GM21576 (cell line): ENCODE measurements at regions not wholly inside any gene's neighbourhood (a gene's known extent, or its start where the extent isn't known, plus 50 kb on each side); places are given as distances from the start of the nearest gene placed in this dataset.
A peak's percentile ranks its signal among the peaks of the same experiment; 100 is the strongest.

Experiments
- ATAC-seq: cut with Tn5 transposase; IDR thresholded peaks from one replicate; pipeline ENCODE4 v1.9.1; 2021; ENCODE audit warnings: mild to moderate bottlenecking, moderate library complexity; ENCODE audit not compliant: unreplicated experiment

DNA sequence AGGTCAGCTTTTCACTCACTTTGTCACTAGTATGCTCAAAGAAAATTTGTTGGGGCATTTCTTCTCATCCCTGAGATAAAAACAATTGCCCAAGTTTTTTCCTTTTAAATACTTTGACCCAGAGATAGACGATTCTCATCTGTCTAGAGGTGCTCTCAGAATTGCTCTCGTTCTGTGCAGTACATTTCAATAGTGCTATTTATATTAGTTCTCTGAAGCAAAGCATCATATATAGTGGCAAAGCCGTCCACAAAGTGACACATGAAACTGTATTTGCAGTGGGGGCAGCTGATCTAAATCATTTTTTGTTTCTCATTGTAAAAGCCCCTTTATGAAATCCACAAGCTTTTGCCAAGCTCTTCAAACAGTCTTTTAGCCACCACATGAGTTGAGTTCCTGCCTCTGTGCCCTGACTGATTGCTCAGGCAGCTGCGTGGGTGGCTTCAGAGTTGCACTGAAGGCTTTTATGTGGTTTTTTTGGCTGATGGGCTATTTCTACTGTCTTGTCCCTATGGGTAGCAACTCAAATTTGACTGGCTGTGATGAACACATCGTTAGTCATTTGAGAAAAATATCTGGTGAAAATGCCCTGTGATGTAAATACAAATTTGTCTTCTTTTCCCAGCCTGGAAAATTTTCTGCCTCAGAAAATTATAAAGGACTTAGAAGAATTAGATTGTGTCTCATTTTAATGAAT, 119.1 kb upstream of the OTUD4 start:
- ATAC-seq, result peak; percentile 92

DNA sequence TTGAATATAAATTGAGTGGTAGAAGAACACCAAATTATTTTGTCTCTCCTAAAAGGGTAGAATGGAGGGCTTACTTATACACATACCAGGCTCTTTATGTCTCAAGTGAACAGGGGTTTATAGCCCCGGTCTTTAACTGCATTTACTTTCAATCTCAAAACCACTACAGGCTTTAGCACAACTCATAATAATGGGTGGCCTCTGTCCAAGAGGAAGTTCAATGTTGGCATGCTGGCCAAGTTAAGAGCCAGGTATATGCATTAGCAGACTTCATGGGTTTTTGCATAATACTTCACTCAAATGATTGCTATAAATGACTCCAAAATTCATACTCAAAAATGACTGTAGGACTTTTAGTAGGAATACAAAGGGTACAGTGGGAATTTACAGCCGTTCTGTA, 118.5 kb upstream of the OTUD4 start:
- ATAC-seq, result no peak

DNA sequence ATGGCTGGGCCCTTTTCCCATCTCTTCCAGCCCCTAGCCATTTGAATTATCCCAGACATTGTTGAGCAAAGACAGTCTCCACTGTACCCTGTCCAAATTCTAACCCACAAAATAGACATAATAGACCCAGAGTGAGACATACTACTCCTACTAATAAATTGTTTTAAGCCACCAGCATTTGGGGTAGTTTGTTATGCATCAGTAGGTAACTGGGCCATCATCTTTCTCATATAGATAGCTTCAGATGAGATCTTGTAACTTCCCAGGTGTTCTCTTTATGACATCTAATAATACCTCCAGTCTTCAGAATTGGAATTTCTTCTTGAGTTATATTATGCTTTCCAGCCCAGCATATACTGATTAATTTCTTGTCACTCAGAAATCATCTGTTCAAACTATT, 117.2 kb upstream of the OTUD4 start:
- ATAC-seq, result no peak

DNA sequence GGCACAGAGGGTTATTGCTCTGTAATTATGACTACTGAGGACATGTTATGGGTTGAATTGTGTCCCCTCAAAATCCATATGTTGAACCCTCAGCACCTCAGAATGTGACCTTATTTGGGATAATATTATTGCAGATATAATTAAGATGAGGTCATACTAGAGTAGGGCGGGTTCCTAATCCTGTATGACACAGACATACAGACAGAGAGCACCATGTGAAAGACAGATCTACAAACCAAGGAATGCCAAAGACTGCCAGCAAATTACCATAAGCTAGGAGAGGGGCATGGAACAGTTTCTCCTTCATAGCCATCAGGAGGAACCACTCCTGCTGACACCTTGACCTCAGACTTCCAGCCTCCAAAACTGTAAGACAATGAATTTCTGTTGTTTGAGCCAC, 115.2 kb upstream of the OTUD4 start:
- no peak for ATAC-seq

DNA sequence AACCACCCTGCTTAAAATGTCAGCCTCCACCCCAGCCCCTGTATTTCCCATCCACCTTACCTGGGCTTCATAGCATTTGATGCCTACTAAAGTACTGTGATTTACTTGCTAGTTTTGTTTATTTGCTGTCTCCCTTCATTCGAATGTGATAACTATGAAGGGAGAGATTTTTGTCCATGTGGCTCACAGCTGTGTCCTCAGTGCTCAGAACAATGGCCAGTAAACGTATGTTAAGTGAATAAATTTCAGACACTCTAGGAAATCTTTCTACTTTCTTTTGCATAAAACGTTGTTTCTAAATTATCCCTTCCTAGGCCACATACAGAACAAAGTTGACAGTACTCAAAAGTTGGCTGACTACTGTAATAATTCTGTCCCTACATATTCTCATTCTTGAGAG, 114.7 kb upstream of the OTUD4 start:
- no peak for ATAC-seq

DNA sequence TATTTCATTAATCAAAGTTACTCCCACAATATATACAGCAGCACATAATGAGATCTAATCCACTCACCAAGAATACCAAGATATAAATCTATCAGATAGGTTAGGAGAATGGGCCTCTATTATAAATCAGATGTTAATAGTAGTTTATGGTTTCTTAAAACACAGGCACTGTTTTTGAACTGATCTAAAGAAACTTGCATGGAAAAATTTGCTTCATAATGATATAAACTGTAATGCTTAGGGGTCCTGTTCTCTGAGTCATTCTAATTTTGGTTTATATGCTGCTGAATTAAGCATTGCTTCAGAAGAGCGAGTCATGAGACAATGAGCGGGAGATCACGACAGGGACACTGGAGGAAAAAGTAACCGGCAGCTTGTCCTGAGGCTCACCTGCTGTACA, 113.3 kb upstream of the OTUD4 start:
- no peak for ATAC-seq

DNA sequence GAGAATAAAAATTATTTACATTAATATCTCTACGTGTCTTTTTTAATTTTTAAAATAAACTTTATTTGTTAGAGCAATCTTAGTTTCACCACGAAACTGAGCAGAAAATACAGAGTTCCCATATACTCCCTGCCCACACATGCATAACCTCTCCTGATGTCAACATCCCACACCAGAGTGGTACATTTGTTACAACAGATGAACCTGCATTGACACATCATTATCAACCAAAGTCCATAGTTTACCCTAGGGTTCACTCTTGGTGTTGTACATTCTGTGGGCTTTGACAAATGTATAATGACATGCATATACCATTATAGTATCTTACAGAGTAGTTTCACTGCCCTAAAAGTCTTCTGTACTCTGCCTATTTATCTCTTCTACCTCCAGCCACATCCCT, 110.6 kb upstream of the OTUD4 start:
- no peak for ATAC-seq

DNA sequence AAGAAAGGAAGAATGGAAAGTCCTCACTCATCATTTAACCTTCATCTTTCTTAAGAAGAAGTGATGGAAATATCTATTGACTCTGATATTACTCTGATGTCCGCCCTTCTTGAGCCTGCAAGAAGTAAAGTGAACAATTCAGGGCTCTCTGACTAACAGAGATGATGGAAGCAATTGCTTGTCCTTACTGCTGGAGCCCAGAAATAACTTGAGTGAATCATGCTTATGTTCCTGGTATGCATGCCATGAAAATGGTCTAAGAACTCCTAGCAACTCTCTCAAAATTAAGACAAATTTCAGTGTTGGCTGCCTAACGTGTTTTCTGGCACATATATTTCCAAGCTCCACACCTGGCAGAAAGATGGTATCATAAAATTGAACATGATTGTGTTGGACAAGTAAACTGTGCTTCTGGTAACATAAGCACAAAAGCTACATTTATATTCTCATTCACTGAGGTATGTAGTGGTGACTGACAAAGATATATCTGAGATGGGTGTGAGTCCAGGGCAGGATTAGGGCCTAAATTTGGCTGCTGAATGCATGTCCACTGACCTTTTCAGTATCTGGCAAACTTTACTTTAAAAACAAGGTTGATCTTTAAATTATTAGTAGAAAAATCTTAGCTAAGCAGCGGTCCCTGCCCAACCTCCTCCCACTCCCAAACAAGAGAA, 109.2 kb upstream of the OTUD4 start:
- no peak for ATAC-seq

DNA sequence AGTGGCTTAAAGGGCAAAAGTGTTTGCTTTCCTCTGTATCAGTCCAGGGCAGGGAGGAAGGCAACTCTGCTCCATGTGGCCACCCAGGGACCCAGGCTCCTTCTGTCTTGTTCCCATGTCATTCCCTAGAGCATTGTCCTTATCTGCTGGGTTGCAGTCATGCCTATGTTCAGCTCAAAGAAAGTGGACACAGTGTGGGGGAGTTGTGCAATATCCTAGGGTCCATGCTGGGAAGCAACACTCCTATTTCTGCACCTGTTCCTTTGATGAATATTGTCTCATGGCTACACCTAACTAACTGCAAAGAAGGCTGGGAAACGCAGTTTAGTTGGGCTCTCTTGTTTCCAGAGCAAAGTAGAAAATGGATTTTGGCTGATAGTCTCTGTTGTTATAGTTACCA, 107.0 kb upstream of the OTUD4 start:
- ATAC-seq, result no peak

DNA sequence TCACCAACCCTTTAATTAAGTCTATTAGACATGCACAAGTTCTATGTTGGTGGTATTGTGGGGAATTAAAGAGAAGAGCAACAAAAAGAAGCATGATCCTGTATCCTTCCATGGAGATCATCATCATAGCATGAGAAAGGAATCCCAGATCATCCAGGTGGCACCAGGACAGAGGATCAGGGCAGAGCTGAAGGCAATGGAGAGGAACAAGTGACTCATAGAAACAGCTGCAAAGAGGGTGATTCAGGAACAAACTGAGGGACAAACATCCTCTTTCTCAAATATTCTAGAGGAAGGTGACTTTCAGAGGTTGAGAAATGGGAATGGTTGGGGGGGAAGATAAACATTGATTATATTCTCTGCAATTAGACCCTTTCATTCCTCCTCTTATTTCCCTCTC, 105.5 kb upstream of the OTUD4 start:
- ATAC-seq, result no peak

DNA sequence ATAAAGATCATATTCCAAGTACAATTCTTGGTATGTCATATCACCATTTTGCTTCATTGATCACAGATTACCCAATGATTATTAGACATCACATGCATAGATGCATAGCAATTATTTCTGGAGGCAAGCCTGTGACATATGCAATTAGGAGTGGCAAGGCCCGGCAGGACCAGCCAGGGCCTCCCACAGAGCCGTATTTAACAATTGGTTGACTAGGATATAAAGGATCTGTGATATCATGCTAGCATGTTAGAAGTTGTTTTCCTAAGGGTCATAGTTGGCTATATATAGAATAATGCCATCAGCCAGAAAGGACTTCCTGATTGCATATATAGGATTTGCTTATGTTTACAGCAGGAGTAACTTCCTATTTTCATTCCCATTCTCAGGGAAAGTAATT, 103.5 kb upstream of the OTUD4 start:
- no peak for ATAC-seq

DNA sequence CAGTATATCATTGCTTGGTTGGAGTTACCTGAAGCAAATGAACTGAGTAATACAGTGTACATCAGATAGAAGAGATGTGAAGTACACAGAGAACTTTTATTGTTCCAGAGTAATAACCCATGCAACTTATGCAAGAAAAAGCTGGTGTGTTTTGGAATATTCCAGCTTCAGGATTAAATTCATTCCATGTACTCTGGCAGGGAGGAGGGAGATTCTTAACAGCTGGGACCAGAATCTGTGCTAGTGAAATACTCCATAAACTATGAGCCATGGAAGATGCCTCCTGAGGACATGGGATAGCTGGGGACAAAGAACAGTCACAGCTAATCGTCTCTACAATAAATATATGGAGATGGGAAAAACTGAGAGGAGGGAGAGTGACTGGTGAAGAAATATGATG, 101.6 kb upstream of the OTUD4 start:
- ATAC-seq, result no peak

DNA sequence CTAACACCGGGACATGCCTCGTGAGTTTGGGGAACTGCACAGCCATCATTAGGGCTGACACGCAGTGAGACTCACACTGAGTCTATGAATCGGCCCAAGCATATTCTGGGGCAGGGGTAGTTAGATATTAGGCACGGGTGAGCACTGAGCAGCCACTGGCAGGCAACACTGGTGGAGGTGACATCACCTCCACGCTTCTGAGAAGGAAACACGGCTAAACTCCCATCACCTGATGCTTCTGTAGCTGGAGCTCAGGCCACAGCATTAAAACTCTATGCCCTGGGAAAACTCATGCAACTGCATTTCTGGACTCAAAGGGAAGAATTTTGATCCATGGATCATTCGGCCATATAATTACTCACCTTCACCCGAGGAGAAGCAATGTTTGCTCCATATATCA, 100.8 kb upstream of the OTUD4 start:
- no peak for ATAC-seq

DNA sequence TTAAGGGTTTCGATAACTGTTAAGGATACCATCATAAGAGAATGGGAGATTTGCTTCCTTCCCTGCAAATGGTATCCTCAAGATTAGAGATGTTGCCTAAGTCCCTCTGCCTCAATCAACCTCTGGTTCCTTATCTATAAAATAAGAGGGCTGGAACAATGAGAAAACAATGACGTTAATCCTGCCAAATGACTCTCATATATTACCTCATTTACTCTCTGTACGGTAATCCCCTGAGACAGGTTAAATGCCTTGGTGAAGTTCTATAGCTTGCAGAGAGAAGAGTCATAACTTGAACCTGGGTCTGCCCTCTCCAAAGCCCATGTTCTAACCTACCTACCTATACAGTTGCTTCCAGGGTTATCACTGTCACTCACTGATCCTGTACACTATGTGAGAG, 100.2 kb upstream of the OTUD4 start:
- no peak for ATAC-seq

DNA sequence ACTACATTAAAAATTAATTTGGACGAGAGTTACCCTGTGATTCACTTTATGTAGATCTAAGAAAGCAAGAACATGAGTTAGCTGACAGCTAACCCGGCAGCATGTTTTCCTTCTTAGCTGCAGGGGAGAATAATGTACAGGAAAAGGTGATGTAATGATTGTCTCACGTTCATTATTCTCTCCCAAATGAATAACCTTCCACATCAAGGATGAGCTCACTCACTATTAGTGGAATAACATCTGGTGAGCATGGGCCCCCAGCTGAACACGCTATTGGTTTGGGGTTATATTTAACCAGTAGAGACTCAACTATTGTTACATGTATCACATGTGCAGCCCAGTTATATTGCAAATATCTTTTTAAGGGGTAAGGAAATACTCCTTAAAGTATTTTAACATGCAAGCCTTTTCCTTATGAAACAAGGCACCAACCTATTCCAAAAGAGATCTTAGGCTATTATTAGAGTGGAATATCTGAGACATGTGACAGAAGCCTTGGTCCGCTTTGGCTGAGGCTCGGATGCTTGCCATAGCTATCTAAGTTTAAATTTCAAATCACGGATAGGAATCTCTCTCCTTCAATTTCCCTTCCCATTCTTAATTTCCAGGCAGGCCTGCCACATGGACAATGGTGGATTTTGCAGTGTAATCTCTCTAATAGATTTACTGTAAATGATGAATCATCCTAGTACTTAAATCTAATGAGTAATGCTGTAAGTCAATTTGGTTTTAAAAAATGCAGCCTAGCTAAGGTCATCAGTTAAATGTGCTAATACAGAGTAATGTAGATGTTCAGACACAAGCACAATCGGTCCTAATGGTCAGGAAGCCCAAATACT, 99.0 kb upstream of the OTUD4 start:
- ATAC-seq, result no peak

DNA sequence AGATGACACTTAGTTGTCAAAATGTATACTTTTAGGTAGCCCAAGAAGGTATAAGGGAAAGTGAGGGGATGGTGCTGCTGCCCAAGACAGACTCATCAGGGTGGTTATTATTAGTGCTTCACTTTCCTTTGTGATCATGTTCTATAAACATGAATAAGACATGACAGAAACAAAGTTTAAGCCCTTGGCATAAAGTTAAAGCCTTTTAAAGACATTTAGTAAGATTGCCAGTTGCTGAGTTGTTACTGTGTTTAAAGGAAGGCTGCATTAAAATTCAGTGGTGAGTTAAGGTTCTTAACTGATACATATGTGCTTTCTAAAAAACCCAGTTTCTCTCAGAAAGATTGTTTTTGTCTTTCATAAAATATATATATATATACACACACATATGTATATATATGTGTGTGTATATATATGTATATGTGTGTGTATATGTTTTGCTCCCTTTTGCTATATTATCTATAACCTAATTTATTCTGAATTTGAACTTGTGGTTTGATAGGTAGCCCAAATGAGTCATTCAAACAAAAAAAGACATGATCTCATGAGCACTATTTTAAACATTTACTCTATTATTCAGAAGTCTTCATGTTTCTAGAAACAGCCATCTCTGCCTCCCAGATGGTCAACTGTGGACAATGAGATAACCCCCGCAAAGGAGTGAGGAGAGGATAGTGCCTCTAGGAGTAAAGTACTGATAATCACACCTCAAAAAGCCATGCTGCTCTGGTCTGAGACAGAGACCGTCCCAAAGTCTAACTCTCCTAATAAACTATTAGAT, 98.1 kb upstream of the OTUD4 start:
- ATAC-seq, result no peak

DNA sequence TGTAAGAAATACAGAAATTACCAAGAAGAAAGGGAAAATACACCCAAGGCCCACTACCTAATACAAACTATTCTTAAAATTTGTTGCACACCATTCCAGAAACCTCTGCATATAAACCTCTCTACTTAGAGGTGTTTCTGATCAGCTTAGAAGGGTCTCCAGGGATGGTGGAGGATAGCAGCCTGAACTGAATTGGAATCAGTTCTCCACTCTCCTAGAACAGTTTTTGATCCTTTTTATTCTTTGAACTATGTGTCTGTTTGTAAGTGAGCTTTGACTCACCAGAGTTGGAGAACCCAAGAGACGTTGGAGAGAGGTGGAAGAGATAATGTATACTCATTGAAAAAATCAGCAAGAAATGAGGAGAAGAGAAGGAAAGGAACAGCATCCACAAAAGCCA, 96.6 kb upstream of the OTUD4 start:
- no peak for ATAC-seq

DNA sequence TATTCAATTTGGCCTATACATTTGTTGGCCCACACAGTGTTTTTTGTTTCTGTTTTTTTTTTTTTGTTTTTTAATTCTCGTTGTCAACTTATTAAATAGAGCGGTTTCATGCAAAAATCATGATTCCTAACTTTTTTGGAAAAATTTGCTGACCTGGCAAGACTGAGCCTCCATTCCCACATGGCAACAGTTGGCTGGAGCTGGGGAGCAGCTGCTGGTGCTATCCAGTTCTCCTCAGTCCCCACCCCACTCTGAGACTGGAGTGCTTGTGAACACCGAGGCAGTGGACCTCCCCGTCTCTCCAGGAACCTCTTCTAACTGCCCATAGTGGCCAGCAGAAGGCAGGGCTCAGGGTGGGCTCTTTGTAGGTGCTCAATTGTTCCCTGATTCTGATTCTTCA, 95.7 kb upstream of the OTUD4 start:
- ATAC-seq, result no peak

DNA sequence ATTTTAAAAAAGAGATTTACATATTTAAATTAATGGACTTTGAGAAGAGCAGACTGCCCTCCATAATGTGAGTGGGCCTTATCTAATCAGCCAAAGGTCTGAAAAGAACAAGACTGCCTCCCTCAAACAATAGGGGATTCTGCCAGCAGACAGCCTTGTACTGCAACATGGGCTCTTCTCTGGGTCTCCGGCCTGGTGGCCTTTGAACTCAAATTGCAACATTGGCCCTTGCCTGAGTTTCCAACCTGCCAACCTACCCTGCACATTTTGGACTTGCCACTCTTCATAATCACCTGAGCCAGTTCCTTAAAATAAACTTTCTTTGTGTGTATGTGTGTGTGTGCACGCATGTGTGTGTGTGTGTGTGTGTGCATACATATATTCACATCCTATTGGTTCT, 90.8 kb upstream of the OTUD4 start:
- no peak for ATAC-seq

DNA sequence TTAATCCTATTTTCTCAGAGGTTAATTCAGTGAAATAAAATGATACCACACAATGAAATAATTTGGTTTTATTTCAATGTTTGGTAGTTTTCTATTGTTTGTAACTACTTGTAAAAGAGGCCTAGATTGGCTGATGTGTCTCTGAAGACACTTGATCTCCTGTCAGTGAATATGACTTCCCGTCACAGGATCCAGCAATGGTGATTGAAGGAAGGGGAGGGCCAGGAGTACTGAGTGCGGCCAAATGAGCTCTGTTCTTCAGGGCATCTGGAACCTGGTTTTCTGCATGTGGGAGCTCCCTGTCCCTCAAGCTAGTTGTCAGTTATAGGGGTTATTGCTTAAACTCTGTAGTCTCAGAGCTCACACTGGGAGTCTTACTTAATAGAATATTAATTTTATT, 86.5 kb upstream of the OTUD4 start:
- no peak for ATAC-seq

DNA sequence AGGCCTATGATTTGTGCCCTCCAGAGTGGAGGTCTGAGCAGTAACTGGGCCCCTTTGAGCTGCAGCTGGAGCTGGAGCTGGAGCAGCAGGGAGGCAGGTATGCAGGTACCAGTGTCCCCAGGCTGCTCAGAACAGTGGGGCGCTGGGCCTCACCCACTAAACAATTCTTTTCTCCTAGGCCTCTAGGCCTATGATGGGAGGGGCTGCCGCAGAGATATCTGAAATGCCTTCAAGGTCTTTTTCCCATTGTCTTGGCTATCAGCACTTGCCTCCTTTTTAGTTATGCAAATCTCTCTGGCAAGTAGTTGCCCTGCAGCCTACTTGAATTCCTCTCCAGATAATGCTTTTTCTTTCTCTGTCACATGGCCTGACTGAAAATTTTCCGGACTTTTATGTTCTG, 79.7 kb upstream of the OTUD4 start:
- ATAC-seq, result no peak
